SH-SY5Y (cell line): ENCODE measurements at regions not wholly inside any gene's neighbourhood (a gene's known extent, or its start where the extent isn't known, plus 50 kb on each side); places are given as distances from the start of the nearest gene placed in this dataset.

Experiments used
- GATA2 ChIP-seq: IDR thresholded peaks from 2 replicates; pipeline ENCODE4 v1.6.1; 2011; ENCODE audit warnings: mild to moderate bottlenecking, low read depth, low read length
- GATA3 ChIP-seq: IDR thresholded peaks from 2 replicates; pipeline ENCODE4 v1.6.1; 2011; ENCODE audit warnings: low read depth, mild to moderate bottlenecking, low read length, moderate library complexity

- TF ChIP-seq GATA2: no peak
- no peak for TF ChIP-seq GATA3
Measured at GRCh38 chr7:67311901-67312300, 315.3 kb downstream of the TYW1 start.
